Stimulated activated CD8-positive, alpha-beta memory T cell treated with anti-CD3 and anti-CD28 coated beads, Interleukin-7, amount 100 ng/mL, for 1 hour (primary cell): ENCODE measurements at regions not wholly inside any gene's neighbourhood (a gene's known extent, or its start where the extent isn't known, plus 50 kb on each side); places are given as distances from the start of the nearest gene placed in this dataset.

Experiments
- DNase-seq, 2 donors: peaks; one replicate each; pipeline ENCODE4 v3.0.0-alpha.2; 2020; ENCODE audit warnings: low read depth in 2 of 2

- DNase-seq = no peak
Observed at GRCh38 chr12:75837700-75838099, 193.9 kb downstream of the PHLDA1 start.

GRCh38 chr12:75836533-75836932, 195.0 kb downstream of the PHLDA1 start:
- no peak for DNase-seq

GRCh38 chr12:75834591-75834990, 197.0 kb downstream of the PHLDA1 start:
- no peak for DNase-seq

GRCh38 chr12:75833268-75833667, 198.3 kb downstream of the PHLDA1 start:
- DNase-seq = no peak

GRCh38 chr12:75831402-75831801, 200.2 kb downstream of the PHLDA1 start:
- DNase-seq = no peak

GRCh38 chr12:75827061-75827460, 204.5 kb downstream of the PHLDA1 start:
- no peak for DNase-seq

DNA sequence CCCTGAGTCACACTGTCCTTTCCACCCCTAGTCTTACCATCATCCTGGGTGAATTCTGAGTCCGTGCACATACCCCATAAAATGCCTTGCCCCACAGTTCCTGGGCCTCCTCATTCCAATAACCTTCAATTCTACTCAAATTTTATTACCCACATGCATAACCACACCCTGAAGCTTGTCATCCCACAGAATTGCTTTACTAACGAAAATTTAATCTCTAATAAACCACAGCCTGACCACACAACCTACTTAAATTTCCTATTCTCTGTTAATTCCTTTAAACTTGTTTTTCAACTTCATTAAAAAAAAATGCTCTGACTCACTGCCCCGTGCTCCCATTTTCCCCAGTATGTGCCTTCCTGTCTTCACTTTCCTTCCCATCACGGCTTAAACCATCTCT, 205.9 kb downstream of the PHLDA1 start:
- DNase-seq = no peak

- DNase-seq = no peak
Observed at GRCh38 chr12:75823475-75823874, 208.1 kb downstream of the PHLDA1 start.

DNA sequence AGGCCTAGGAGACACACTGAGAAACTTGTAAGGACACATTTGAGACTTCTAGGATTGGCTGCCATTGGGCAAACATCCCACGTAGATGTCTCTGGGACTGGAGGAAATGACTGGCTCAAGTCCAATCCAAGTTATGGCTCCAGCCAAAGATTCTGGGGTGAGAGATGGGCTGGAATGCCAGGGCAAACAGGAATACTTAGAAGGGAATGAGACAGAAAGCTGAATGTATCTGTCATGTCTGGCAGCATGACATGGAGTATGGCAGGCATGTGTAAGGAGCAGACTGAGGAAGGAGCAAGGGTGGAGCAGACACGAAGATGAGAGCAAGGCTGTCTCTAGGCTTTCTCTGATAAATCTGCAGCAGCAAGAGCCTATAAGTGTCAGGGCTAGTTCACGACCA, 209.2 kb downstream of the PHLDA1 start:
- no peak for DNase-seq

DNA sequence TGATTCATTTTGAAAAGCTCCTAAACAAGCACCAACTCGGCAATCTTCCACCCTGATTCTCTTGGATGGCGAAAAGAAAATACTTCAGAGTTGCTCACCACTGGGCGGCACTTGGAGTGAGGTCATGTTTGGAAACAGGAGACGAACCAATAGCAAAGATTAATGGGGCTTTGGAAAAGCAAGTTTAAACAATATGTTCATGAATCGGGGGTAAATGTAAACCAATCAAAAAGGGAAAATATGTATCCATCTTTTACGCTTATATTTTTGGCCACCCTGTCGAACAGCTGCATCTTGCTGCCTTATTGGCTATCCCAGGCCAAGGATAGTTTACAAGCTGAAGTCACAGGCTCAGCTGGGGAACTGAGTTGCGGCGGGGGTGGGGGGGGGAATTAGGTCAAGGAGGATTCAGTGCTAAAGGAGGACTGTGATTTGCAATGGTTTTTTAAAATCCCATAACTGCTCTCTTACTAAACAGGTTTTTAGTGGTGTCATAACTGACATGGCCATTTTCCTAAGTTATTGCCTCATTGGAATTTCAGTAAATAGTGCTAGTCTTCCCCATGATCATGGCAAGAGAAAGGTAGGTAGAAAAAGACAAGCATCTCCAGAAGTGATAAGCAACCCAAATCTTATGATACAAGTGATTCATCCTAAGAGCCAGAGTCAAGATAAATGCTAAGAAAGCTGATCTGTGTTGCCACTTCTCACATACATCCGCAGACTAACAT, 210.6 kb downstream of the PHLDA1 start:
- no peak for DNase-seq

DNA sequence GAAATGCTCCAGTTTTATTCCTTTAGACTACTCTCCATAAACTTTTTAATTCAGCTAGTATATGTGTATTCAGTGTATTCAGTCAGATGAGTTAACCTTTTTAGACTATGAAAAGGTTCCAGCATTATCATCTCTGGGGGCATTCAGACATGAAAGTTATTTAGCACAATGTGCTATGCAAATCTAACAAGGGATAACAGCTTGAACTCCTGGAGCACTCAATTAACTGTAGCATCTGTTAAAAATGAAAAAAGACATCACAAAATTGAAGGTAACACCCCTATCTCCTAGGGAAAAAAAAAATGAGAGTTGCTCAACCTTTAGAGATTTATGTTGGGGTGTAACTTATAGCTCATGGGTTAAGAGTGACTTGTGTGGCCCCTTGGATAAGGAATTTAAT, 211.5 kb downstream of the PHLDA1 start:
- no peak for DNase-seq

DNA sequence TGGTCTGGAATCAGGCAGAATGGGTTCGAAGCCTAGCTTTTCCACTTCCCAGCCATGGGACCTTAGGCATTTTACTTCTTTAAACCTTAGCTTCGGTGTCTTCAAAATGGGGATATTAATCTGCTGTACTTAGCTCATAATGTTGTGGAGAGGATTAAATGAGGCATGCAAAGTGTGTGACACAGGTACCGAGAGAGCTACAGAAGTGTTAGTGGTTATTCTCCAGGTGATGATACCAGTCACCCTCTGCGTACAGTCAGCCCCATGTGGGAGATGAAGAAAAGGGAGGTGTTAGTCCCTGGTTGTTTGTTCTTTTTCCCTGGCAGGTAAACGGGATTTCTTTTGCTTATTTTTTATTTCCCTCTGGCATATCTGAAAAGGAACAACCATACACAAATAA, 212.1 kb downstream of the PHLDA1 start:
- DNase-seq = no peak

GRCh38 chr12:75818863-75819262, 212.7 kb downstream of the PHLDA1 start:
- DNase-seq = no peak

DNA sequence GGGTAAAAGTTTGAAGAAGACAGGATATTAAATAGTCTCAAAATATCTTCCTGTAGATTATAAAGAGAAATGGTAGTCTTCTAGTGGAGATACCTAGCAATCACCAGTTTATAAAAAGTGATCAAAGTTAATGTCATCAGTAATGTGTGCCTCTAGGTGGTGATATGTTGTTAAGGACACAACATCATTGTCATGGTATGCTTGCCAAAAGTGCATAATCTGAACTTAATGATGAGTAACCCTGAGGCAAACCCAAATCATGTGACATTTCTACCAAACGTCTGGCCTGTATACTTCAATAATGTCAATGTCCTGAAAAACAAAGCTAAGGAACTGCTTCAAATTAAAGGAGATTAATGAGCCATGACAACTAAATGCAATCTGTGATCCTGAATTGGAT, 214.7 kb downstream of the PHLDA1 start:
- DNase-seq = no peak

GRCh38 chr12:75815756-75816155, 215.8 kb downstream of the PHLDA1 start:
- no peak for DNase-seq

- DNase-seq = no peak
Observed at GRCh38 chr12:75814851-75815754, 216.5 kb downstream of the PHLDA1 start.

DNA sequence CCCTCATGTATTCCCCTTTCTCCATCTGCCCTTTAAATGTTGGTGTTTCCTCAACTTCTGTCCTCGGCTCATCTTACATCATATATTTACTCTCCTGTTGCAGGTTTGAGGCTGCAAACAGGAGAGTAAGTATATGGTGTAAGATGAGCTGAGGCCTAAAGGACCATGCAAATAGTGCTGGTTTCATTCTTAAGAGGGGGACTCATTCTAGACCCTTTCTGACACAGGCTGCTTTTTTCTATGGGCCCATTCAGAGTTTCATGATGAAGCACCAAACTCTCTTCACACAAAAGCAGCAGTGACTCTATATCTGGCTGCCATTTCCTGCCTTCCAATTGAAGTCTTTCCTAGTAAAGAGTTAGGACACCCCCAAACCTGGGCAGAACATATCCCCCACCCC, 218.5 kb downstream of the PHLDA1 start:
- DNase-seq = no peak

- no peak for DNase-seq
Observed at GRCh38 chr12:75812271-75813018, 219.1 kb downstream of the PHLDA1 start.

- no peak for DNase-seq
Observed at GRCh38 chr12:75809746-75810145, 221.8 kb downstream of the PHLDA1 start.

DNA sequence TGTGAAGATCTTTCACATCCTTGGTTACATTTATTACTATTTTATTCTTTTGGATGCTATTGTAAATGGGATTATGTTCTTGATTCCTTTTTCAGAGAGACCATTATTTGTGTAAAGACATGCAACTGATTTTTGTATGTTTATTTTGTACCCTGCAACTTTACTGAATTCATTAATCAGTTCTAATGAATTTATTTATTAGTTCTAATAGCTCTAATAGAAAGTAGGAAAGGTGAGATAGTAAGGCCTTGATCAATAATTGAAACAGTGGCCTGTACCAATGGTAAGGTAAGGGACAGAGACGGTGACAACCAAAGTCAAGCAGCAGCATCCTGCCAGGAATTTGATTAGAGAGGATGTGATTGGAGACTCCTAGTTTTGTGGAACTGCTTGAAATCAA, 224.1 kb downstream of the PHLDA1 start:
- no peak for DNase-seq

- DNase-seq = no peak
Observed at GRCh38 chr12:75805905-75806304, 225.7 kb downstream of the PHLDA1 start.

- DNase-seq = no peak
Observed at GRCh38 chr12:75805320-75805719, 226.3 kb downstream of the PHLDA1 start.
